Neutrophil (primary cell): ENCODE measurements at regions not wholly inside any gene's neighbourhood (a gene's known extent, or its start where the extent isn't known, plus 50 kb on each side); places are given as distances from the start of the nearest gene placed in this dataset.

Experiments
- H3K27ac ChIP-seq: fragments of 200-600 bp; sonication (generic); 2 replicates; pipeline ENCODE4 v1.5.1; 2016; ENCODE audit warnings: mild to moderate bottlenecking, moderate library complexity
- H3K27me3 ChIP-seq: fragments of 200-600 bp; sonication (generic); 2 replicates; pipeline ENCODE4 v1.6.0; 2016; ENCODE audit warnings: mild to moderate bottlenecking
- H3K36me3 ChIP-seq: fragments of 200-600 bp; sonication (generic); 2 replicates; pipeline ENCODE4 v1.5.1; 2017
- H3K4me1 ChIP-seq, 2 experiments: fragments of 200-600 bp in 1 of 2; sonication (generic) in 1 of 2; 1 replicate in 1 of 2; 2 replicates in 1 of 2; pipeline versions ENCODE4 v1.5.1 to v1.6.1; 2013 to 2016; ENCODE audit warnings: low read depth in 1 of 2, low read length in 1 of 2, mild to moderate bottlenecking in 1 of 2, moderate library complexity in 1 of 2; ENCODE audit not compliant: control insufficient read depth in 1 of 2, insufficient read depth in 1 of 2
- H3K4me3 ChIP-seq, 2 experiments: fragments of 200-600 bp in 1 of 2; sonication (generic) in 1 of 2; 1 replicate in 1 of 2; 2 replicates in 1 of 2; pipeline ENCODE4 v1.5.1; 2013 to 2016; ENCODE audit warnings: low read depth in 1 of 2, low read length in 1 of 2, mild to moderate bottlenecking in 1 of 2, moderate library complexity in 1 of 2
- H3K9me3 ChIP-seq: fragments of 200-600 bp; sonication (generic); 2 replicates; pipeline ENCODE4 v1.5.1; 2016
- TF ChIP-seq, protein P1 (sequence below): fragments of 200-600 bp; sonication (generic); IDR thresholded peaks from 2 replicates; pipeline ENCODE4 v1.5.1; 2016; ENCODE audit warnings: antibody characterized with exemption

DNA sequence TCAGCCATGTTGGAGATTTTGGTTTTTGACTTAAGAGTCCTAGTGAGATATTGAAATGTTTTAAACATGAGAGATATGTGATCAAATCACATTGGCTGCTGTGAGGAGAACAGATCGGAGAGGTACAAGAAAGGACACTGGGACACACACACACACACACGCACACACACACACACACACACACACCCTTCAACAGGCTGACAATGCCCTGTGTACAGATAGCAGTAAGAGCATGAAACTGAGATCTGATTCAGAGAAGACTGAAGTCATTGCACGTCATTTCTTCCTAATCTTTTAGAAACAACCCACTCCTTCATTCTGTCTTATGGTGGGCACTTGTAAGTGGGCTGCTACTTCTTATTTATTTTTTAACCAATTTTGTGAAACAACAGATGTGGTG is 200.5 kb upstream of the E2F8 start:
- TF ChIP-seq, protein P1, sequence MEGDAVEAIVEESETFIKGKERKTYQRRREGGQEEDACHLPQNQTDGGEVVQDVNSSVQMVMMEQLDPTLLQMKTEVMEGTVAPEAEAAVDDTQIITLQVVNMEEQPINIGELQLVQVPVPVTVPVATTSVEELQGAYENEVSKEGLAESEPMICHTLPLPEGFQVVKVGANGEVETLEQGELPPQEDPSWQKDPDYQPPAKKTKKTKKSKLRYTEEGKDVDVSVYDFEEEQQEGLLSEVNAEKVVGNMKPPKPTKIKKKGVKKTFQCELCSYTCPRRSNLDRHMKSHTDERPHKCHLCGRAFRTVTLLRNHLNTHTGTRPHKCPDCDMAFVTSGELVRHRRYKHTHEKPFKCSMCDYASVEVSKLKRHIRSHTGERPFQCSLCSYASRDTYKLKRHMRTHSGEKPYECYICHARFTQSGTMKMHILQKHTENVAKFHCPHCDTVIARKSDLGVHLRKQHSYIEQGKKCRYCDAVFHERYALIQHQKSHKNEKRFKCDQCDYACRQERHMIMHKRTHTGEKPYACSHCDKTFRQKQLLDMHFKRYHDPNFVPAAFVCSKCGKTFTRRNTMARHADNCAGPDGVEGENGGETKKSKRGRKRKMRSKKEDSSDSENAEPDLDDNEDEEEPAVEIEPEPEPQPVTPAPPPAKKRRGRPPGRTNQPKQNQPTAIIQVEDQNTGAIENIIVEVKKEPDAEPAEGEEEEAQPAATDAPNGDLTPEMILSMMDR, result no peak
- Histone ChIP-seq H3K27ac (no peak overlapping the region), H3K36me3 (no peaks in the 10 kb centered on the region), H3K4me1 (no peaks in the 10 kb centered on the region), H3K27me3 (peaks cover 5% of the 10 kb centered on the region), H3K4me3 (no peak overlapping the region), H3K9me3 (no peaks in the 10 kb centered on the region)

DNA sequence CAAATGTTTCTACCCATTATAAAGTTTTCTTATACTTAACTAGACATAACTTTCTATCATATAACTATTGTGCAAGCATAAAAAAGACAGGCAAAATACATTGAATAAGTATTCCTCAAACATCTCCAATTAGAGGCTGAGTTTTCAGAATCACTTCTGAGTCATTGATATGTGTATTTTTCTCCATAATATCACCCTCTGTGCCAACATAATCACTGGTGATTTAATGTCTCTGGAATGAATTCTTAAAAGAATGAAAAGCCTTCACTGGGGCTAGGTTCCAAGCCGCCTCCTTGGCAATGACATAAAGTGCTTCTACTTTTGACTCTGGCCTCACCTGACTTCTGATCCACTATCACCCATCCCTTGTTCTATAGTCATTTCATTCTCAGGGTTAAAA is 197.0 kb upstream of the E2F8 start:
- TF ChIP-seq, protein P1, result no peak
- Histone ChIP-seq H3K27ac (no peak overlapping the region), H3K27me3 (peaks cover 12% of the 10 kb centered on the region), H3K4me3 (no peak overlapping the region), H3K36me3 (no peaks in the 10 kb centered on the region), H3K9me3 (no peaks in the 10 kb centered on the region), H3K4me1 (no peaks in the 10 kb centered on the region)

DNA sequence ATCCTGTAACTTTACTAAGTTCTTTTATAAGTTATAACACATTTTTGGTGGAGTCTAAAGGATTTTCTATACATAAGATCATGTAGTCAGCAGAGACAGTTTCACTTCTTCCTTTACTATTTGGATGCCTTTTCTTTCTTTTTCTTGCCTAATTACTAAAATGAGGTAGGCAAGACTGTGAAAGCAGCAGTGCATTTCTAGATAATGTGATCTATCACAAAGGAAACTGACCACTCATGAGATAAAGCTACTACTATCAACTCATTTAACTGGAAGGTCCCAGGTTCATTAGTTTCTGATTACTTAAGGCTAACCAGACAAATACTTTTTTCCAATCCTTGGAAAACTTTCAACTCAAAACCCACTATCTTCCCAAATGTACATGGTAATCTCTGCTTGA is 196.2 kb upstream of the E2F8 start:
- TF ChIP-seq, protein P1, result no peak
- Histone ChIP-seq H3K27ac (no peak overlapping the region), H3K27me3 (peaks cover 19% of the 10 kb centered on the region), H3K36me3 (no peaks in the 10 kb centered on the region), H3K4me1 (no peaks in the 10 kb centered on the region), H3K4me3 (no peak overlapping the region), H3K9me3 (no peaks in the 10 kb centered on the region)

DNA sequence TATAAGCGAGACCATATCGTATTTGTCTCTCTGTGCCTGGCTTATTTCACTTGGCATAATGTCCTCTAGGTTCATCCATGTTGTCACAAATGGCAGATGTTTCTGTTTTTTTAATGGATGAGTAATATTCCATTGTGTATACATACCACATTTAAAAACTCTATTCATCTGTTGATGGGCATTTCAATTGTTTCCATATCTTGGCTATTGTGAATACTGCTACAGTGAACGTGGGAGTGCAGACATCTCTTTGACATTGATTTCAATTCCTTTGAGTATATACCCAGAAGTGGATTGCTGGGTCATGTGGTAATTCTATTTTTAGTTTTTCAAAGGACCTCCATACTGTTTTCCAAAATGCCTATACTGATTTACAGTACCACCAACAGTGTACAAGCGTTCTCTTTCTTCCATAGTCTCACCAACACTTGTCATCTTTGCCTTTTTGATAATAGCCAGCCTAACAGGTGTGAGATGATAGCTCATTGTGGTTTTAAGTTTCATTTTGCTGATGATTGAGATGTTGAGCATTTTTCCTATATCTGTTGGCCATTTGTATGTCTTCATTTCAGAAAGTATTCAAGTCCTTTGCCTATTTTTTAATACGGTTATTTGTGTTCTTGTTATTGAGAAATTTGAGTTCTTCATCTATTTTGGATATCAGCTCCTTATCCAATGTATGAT is 194.7 kb upstream of the E2F8 start:
- TF ChIP-seq, protein P1, result no peak
- H3K36me3 ChIP-seq, result no peaks in the 10 kb centered on the region
- no peak overlapping the region for H3K27ac ChIP-seq
- no peak overlapping the region for H3K4me3 ChIP-seq
- no peaks in the 10 kb centered on the region for H3K4me1 ChIP-seq
- peaks cover 31% of the 10 kb centered on the region for H3K27me3 ChIP-seq
- no peaks in the 10 kb centered on the region for H3K9me3 ChIP-seq

DNA sequence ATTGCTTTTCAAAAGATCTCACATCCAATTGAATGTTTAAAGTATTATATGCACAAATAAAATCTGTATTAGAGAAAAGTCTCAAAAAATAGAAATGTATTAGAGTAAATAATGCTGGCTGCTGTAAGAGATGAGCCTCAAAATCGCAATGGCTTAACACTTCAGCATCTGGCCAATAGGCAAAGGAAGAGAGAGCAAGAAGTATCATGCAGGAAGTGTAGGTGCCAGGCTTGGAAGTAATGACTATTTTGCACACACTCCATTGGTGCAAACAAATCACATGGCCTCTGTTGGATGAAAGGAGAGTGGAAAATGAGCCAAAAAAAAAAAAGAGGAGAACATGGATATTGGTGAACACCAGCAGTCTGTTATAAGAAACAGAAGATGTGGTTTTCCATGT is 193.0 kb upstream of the E2F8 start:
- Histone ChIP-seq H3K4me3 (no peak overlapping the region), H3K9me3 (no peaks in the 10 kb centered on the region), H3K36me3 (no peaks in the 10 kb centered on the region), H3K4me1 (no peaks in the 10 kb centered on the region), H3K27ac (no peak overlapping the region), H3K27me3 (peaks cover 39% of the 10 kb centered on the region)
- TF ChIP-seq, protein P1, result no peak
